ENCODE measurements at regions not wholly inside any gene's neighbourhood (a gene's known extent, or its start where the extent isn't known, plus 50 kb on each side); places are given as distances from the start of the nearest gene placed in this dataset.

- DNase-seq, result no peak
Observed at GRCh38 chr10:108424656-108425055, 1260.2 kb upstream of the SORCS1 start.

- DNase-seq, result no peak
Observed at GRCh38 chr10:108422286-108422685, 1257.8 kb upstream of the SORCS1 start.

GRCh38 chr10:108421266-108421665 is 1256.8 kb upstream of the SORCS1 start:
- DNase-seq, result no peak

- no peak for DNase-seq
Observed at GRCh38 chr10:108413954-108414353, 1249.4 kb upstream of the SORCS1 start.

GRCh38 chr10:108412323-108412722 is 1247.8 kb upstream of the SORCS1 start:
- no peak for DNase-seq

GRCh38 chr10:108411894-108412293 is 1247.4 kb upstream of the SORCS1 start:
- no peak for DNase-seq

- DNase-seq, result no peak
Observed at GRCh38 chr10:108411206-108411605, 1246.7 kb upstream of the SORCS1 start.

- DNase-seq, result no peak
Observed at GRCh38 chr10:108410236-108410635, 1245.7 kb upstream of the SORCS1 start.

GRCh38 chr10:108409306-108409705 is 1244.8 kb upstream of the SORCS1 start:
- no peak for DNase-seq

- DNase-seq, result no peak
Observed at GRCh38 chr10:108404155-108404554, 1239.6 kb upstream of the SORCS1 start.

GRCh38 chr10:108399465-108399864 is 1235.0 kb upstream of the SORCS1 start:
- no peak for DNase-seq

GRCh38 chr10:108393089-108393488 is 1228.6 kb upstream of the SORCS1 start:
- no peak for DNase-seq

GRCh38 chr10:108392286-108392685 is 1227.8 kb upstream of the SORCS1 start:
- DNase-seq, result no peak

GRCh38 chr10:108388706-108389105 is 1224.2 kb upstream of the SORCS1 start:
- no peak for DNase-seq

- DNase-seq, result no peak
Observed at GRCh38 chr10:108385963-108386362, 1221.5 kb upstream of the SORCS1 start.

- DNase-seq, result no peak
Observed at GRCh38 chr10:108384378-108384777, 1219.9 kb upstream of the SORCS1 start.

GRCh38 chr10:108378779-108379178 is 1214.3 kb upstream of the SORCS1 start:
- no peak for DNase-seq

- DNase-seq, result no peak
Observed at GRCh38 chr10:108375691-108376090, 1211.2 kb upstream of the SORCS1 start.

GRCh38 chr10:108374991-108375390 is 1210.5 kb upstream of the SORCS1 start:
- DNase-seq, result no peak

- DNase-seq, result no peak
Observed at GRCh38 chr10:108365541-108365940, 1201.0 kb upstream of the SORCS1 start.

GRCh38 chr10:108363576-108363975 is 1199.1 kb upstream of the SORCS1 start:
- no peak for DNase-seq

- DNase-seq, result no peak
Observed at GRCh38 chr10:108362961-108363360, 1198.5 kb upstream of the SORCS1 start.

GRCh38 chr10:108362296-108362695 is 1197.8 kb upstream of the SORCS1 start:
- no peak for DNase-seq

GRCh38 chr10:108360187-108360586 is 1195.7 kb upstream of the SORCS1 start:
- no peak for DNase-seq

- DNase-seq, result no peak
Observed at GRCh38 chr10:108358912-108359311, 1194.4 kb upstream of the SORCS1 start.
